HCT116 (cell line): ENCODE measurements at regions not wholly inside any gene's neighbourhood (a gene's known extent, or its start where the extent isn't known, plus 50 kb on each side); places are given as distances from the start of the nearest gene placed in this dataset.

Source experiments
- ATAC-seq: fragments of 200-7000 bp; cut with Tn5 transposase; 2 replicates; pipeline ENCODE4 v1.9.1; 2020; ENCODE audit warnings: mild to moderate bottlenecking, moderate library complexity
- BruUV-seq: library from RNA; stranded (reverse); fragments of 400-500 nt; replicated peaks from 2 replicates; lab custom pipeline; 2021; lab: Mats Ljungman, UMichigan
- CTCF ChIA-PET: fragments of 300-600 bp; sonication (Branson Sonifier 250); formaldehyde crosslinking; loops from one replicate; lab custom pipeline; 2021; ENCODE audit warnings: antibody characterized with exemption; lab: Charles Lee
- POLR2A ChIA-PET: fragments of 300-600, 350-600 bp; sonication (Branson Sonifier 250); formaldehyde crosslinking; loops from one replicate; lab custom pipeline; 2021; ENCODE audit warnings: antibody characterized with exemption; lab: Charles Lee
- RAD21 ChIA-PET, 2 experiments: fragments of 300-600 bp; sonication (Branson Sonifier 250); formaldehyde crosslinking; loops; one replicate each; lab custom pipeline; 2023; ENCODE audit warnings: low total read pairs in 2 of 2; ENCODE audit not compliant: uncharacterized antibody in 2 of 2, unreplicated experiment in 2 of 2, low non-redundant PET in 1 of 2; lab: Charles Lee
- DNase-seq: peaks from one replicate; pipeline ENCODE4 v3.0.0-alpha.2; 2010; ENCODE audit warnings: low read depth, low spot score
- H2AFZ ChIP-seq: fragments of 200-600 bp; shearing (Covaris generic), sonication (generic); 2 replicates; pipeline ENCODE4 v1.6.1; 2017; ENCODE audit warnings: low read depth, mixed run types, mixed read lengths, antibody characterized with exemption, low read length; ENCODE audit not compliant: poor library complexity, severe bottlenecking
- H3K27ac ChIP-seq: 2 replicates; pipeline ENCODE4 v1.5.1; 2012; ENCODE audit warnings: low read depth, low read length
- H3K27me3 ChIP-seq: fragments of 200-600 bp; sonication (generic); 2 replicates; pipeline ENCODE4 v1.6.1; 2016; ENCODE audit warnings: mixed run types, low read length, mixed read lengths; ENCODE audit not compliant: insufficient read depth
- H3K36me3 ChIP-seq, 2 experiments: fragments of 200-500 bp in 1 of 2; fragments of 200-600 bp in 1 of 2; sonication (Bioruptor generic) in 1 of 2; sonication (generic) in 1 of 2; 2 replicates each; pipeline versions ENCODE4 v1.5.1 to v1.6.1; 2014 to 2016; ENCODE audit warnings: low read length in 2 of 2, inconsistent platforms in 1 of 2, mixed read lengths in 1 of 2, mixed run types in 1 of 2; ENCODE audit not compliant: insufficient read depth in 2 of 2, control insufficient read depth in 1 of 2
- H3K4me1 ChIP-seq, 2 experiments: fragments of 200-600 bp in 1 of 2; sonication (generic) in 1 of 2; 2 replicates each; pipeline versions ENCODE4 v1.5.1 to v1.6.1; 2012 to 2017; ENCODE audit warnings: low read length in 2 of 2, inconsistent platforms in 1 of 2, mild to moderate bottlenecking in 1 of 2, mixed read lengths in 1 of 2, mixed run types in 1 of 2, moderate library complexity in 1 of 2; ENCODE audit not compliant: insufficient read depth in 2 of 2, control insufficient read depth in 1 of 2
- H3K4me2 ChIP-seq: fragments of 200-600 bp; sonication (generic); 2 replicates; pipeline ENCODE4 v1.6.1; 2017; ENCODE audit warnings: mixed run types, low read length, mixed read lengths
- H3K4me3 ChIP-seq, 2 experiments: fragments of 200-600 bp in 1 of 2; sonication (generic) in 1 of 2; replicated peaks in 1 of 2; 2 replicates each; pipeline ENCODE4 v1.5.1; 2011 to 2016; ENCODE audit warnings: low read length in 2 of 2, control low read depth in 1 of 2, low read depth in 1 of 2, mild to moderate bottlenecking in 1 of 2, mixed read lengths in 1 of 2, mixed run types in 1 of 2
- H3K79me2 ChIP-seq: fragments of 200-600 bp; sonication (generic); 2 replicates; pipeline ENCODE4 v1.6.1; 2017; ENCODE audit warnings: mild to moderate bottlenecking, mixed run types, low read length, moderate library complexity, mixed read lengths; ENCODE audit not compliant: insufficient read depth
- H3K9ac ChIP-seq: fragments of 200-600 bp; sonication (generic); 2 replicates; pipeline ENCODE4 v1.6.1; 2016; ENCODE audit warnings: low read length, mixed read lengths
- H3K9me2 ChIP-seq: fragments of 200-600 bp; sonication (generic), shearing (Covaris generic); 2 replicates; pipeline ENCODE4 v1.6.1; 2017; ENCODE audit warnings: mixed run types, mild to moderate bottlenecking, moderate library complexity; ENCODE audit not compliant: insufficient read depth
- H3K9me3 ChIP-seq, 2 experiments: fragments of 200-500 bp in 1 of 2; fragments of 200-600 bp in 1 of 2; sonication (Bioruptor generic) in 1 of 2; sonication (generic) in 1 of 2; 2 replicates each; pipeline ENCODE4 v1.6.1; 2014 to 2017; ENCODE audit warnings: low read length in 2 of 2, mixed read lengths in 2 of 2, inconsistent platforms in 1 of 2, low read depth in 1 of 2, mild to moderate bottlenecking in 1 of 2, mixed run types in 1 of 2, moderate library complexity in 1 of 2; ENCODE audit not compliant: control insufficient read depth in 1 of 2, insufficient read depth in 1 of 2
- H4K20me1 ChIP-seq: fragments of 200-600 bp; sonication (generic), shearing (Covaris generic); 2 replicates; pipeline ENCODE4 v1.6.1; 2017; ENCODE audit warnings: mixed run types, mild to moderate bottlenecking, moderate library complexity; ENCODE audit not compliant: insufficient read depth
- ATF3 ChIP-seq: IDR thresholded peaks from 2 replicates; pipeline ENCODE4 v1.6.1; 2012
- CTCF ChIP-seq, 3 experiments: fragments of 200-600 bp in 1 of 3; sonication (generic) in 1 of 3; IDR thresholded peaks in 2 of 3; conservative IDR thresholded peaks in 1 of 3; 2 replicates each; pipeline ENCODE4 v1.5.1; 2012 to 2017; ENCODE audit warnings: low read depth in 2 of 3, low read length in 2 of 3, antibody characterized with exemption in 1 of 3, borderline replicate concordance in 1 of 3, control low read depth in 1 of 3, mild to moderate bottlenecking in 1 of 3, mixed read lengths in 1 of 3, mixed run types in 1 of 3, moderate library complexity in 1 of 3; ENCODE audit not compliant: insufficient read depth in 1 of 3
- EZH2 ChIP-seq: fragments of 200-600 bp; sonication (generic); IDR thresholded peaks from 2 replicates; pipeline ENCODE4 v1.6.1; 2017; ENCODE audit warnings: antibody characterized with exemption, mixed run types
- SIN3A ChIP-seq: IDR thresholded peaks from 2 replicates; pipeline ENCODE4 v1.6.1; 2012; ENCODE audit warnings: low read depth
- SP1 ChIP-seq: IDR thresholded peaks from 2 replicates; pipeline ENCODE4 v1.6.1; 2012; ENCODE audit warnings: low read depth
- TCF7L2 ChIP-seq: IDR thresholded peaks from 2 replicates; pipeline ENCODE4 v1.7.0; 2011; ENCODE audit warnings: borderline replicate concordance, inconsistent platforms; ENCODE audit not compliant: insufficient read depth, insufficient read length; ENCODE audit errors: extremely low read depth
- YY1 ChIP-seq: IDR thresholded peaks from 2 replicates; pipeline ENCODE4 v1.6.1; 2011; ENCODE audit warnings: low read length, low read depth, moderate library complexity, mild to moderate bottlenecking; ENCODE audit not compliant: insufficient replicate concordance; ENCODE audit errors: extremely low read depth
- ZBTB33 ChIP-seq: IDR thresholded peaks from 2 replicates; pipeline ENCODE4 v1.6.1; 2011; ENCODE audit warnings: mild to moderate bottlenecking, low read length, moderate library complexity; ENCODE audit not compliant: insufficient replicate concordance; ENCODE audit errors: extremely low read depth
- intact Hi-C: fragments of 100-400 bp; cut with micrococcal nuclease; formaldehyde crosslinking; loops from 2 replicates; pipeline ENCODE4 v1.10.0; 2022

GRCh38 chr10:33843379-33843778 lies 508.9 kb upstream of the NRP1 start:
- ChIA-PET POLR2A (no interaction called here), CTCF (no interaction called here), RAD21 (no interaction called here)

More at GRCh38 chr10:33843379-33843778, 508.9 kb upstream of the NRP1 start:
- no peak for DNase-seq
- no peak for TF ChIP-seq CTCF (IDR thresholded peaks at IDR 0.05 in 2 of 3, conservative IDR thresholded peaks at IDR 0.05 in 1 of 3; ENCODE audit: borderline replicate concordance in 1 of 3, insufficient read depth in 1 of 3, low read depth in 2 of 3, low read length in 2 of 3)
- no peak for TF ChIP-seq TCF7L2
- TF ChIP-seq ZBTB33, result no peak
- TF ChIP-seq EZH2, result no peak
- no peak for TF ChIP-seq SIN3A
- no peak for TF ChIP-seq YY1
- no peak for TF ChIP-seq ATF3
- TF ChIP-seq SP1, result no peak
- no peak for ATAC-seq
- intact Hi-C loops, result no loop called here
- H3K79me2 ChIP-seq, result no peaks in the 10 kb centered on the region
- no peak overlapping the region for H3K4me3 ChIP-seq
- H3K36me3 ChIP-seq, result no peaks in the 10 kb centered on the region
- no peaks in the 10 kb centered on the region for H3K4me1 ChIP-seq
- no peak overlapping the region for H3K4me2 ChIP-seq
- H4K20me1 ChIP-seq, result no peaks in the 10 kb centered on the region
- H3K9ac ChIP-seq, result no peak overlapping the region
- H2AFZ ChIP-seq, result no peak overlapping the region
- BruUV-seq, result no TSS peak
- no peaks in the 10 kb centered on the region for H3K27me3 ChIP-seq
- no peaks in the 10 kb centered on the region for H3K9me3 ChIP-seq
- H3K27ac ChIP-seq, result no peak overlapping the region
- no peaks in the 10 kb centered on the region for H3K9me2 ChIP-seq
